HEK293 (cell line): ENCODE measurements at regions not wholly inside any gene's neighbourhood (a gene's known extent, or its start where the extent isn't known, plus 50 kb on each side); places are given as distances from the start of the nearest gene placed in this dataset.

Experiments used
- ZBTB20 ChIP-seq: fragments of 450-650 bp; formaldehyde crosslinking; IDR thresholded peaks from 2 replicates; pipeline ENCODE4 v1.5.1; 2016; ENCODE audit warnings: missing biosample characterization, missing genetic modification characterization
- ZNF510 ChIP-seq: fragments of 450-650 bp; formaldehyde crosslinking; IDR thresholded peaks from 2 replicates; pipeline ENCODE4 v1.5.1; 2018; ENCODE audit warnings: mild to moderate bottlenecking, missing genetic modification characterization, missing biosample characterization; ENCODE audit not compliant: insufficient replicate concordance
- TF ChIP-seq, protein P1 (sequence below): fragments of 450-650 bp; formaldehyde crosslinking; IDR thresholded peaks from 2 replicates; pipeline ENCODE4 v1.5.1; 2016; ENCODE audit warnings: missing biosample characterization, missing genetic modification characterization
- TF ChIP-seq, protein P2 (sequence below): fragments of 450-650 bp; formaldehyde crosslinking; IDR thresholded peaks from 2 replicates; pipeline ENCODE4 v1.5.1; 2016; ENCODE audit warnings: missing biosample characterization, missing genetic modification characterization

DNA sequence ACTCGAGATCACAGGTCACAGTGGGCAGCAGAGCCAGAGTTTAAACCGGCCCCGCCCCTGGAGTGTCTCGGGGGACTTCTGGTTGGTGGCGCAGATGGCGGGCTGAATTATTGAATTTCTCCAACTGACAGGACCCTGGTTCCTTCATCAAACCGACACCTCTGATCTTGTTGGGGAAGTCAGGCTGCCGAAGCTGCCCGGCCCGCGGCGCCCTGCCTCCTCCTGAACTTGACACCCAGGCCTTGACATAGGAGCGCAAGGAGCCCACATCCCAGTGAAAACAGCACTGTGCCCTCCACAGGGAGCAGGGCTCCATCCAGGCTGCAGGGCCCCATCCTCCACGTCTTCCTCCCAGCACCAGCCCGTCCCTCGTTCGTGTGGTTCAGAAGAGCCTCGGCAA lies 105.2 kb downstream of the OLFM1 start:
- TF ChIP-seq ZBTB20 (tag by site-specific recombination) (no peak), ZNF510 (tag by site-specific recombination) (no peak)
- TF ChIP-seq, protein P1, sequence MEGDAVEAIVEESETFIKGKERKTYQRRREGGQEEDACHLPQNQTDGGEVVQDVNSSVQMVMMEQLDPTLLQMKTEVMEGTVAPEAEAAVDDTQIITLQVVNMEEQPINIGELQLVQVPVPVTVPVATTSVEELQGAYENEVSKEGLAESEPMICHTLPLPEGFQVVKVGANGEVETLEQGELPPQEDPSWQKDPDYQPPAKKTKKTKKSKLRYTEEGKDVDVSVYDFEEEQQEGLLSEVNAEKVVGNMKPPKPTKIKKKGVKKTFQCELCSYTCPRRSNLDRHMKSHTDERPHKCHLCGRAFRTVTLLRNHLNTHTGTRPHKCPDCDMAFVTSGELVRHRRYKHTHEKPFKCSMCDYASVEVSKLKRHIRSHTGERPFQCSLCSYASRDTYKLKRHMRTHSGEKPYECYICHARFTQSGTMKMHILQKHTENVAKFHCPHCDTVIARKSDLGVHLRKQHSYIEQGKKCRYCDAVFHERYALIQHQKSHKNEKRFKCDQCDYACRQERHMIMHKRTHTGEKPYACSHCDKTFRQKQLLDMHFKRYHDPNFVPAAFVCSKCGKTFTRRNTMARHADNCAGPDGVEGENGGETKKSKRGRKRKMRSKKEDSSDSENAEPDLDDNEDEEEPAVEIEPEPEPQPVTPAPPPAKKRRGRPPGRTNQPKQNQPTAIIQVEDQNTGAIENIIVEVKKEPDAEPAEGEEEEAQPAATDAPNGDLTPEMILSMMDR (tag by site-specific recombination), result no peak
- TF ChIP-seq, protein P2, sequence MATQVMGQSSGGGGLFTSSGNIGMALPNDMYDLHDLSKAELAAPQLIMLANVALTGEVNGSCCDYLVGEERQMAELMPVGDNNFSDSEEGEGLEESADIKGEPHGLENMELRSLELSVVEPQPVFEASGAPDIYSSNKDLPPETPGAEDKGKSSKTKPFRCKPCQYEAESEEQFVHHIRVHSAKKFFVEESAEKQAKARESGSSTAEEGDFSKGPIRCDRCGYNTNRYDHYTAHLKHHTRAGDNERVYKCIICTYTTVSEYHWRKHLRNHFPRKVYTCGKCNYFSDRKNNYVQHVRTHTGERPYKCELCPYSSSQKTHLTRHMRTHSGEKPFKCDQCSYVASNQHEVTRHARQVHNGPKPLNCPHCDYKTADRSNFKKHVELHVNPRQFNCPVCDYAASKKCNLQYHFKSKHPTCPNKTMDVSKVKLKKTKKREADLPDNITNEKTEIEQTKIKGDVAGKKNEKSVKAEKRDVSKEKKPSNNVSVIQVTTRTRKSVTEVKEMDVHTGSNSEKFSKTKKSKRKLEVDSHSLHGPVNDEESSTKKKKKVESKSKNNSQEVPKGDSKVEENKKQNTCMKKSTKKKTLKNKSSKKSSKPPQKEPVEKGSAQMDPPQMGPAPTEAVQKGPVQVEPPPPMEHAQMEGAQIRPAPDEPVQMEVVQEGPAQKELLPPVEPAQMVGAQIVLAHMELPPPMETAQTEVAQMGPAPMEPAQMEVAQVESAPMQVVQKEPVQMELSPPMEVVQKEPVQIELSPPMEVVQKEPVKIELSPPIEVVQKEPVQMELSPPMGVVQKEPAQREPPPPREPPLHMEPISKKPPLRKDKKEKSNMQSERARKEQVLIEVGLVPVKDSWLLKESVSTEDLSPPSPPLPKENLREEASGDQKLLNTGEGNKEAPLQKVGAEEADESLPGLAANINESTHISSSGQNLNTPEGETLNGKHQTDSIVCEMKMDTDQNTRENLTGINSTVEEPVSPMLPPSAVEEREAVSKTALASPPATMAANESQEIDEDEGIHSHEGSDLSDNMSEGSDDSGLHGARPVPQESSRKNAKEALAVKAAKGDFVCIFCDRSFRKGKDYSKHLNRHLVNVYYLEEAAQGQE (tag by site-specific recombination), result no peak
